ENCODE measurements at regions not wholly inside any gene's neighbourhood (a gene's known extent, or its start where the extent isn't known, plus 50 kb on each side); places are given as distances from the start of the nearest gene placed in this dataset.

GRCh38 chr18:22628795-22629510 is 211.2 kb upstream of the CTAGE1 start:
- DNase-seq: no peak

- no peak for DNase-seq
Observed at GRCh38 chr18:22630980-22631379, 213.3 kb upstream of the CTAGE1 start.

- no peak for DNase-seq
Observed at GRCh38 chr18:22632191-22632590, 214.5 kb upstream of the CTAGE1 start.

- DNase-seq: no peak
Observed at GRCh38 chr18:22634464-22634863, 216.7 kb upstream of the CTAGE1 start.

- DNase-seq: no peak
Observed at GRCh38 chr18:22637787-22638186, 220.1 kb upstream of the CTAGE1 start.

- no peak for DNase-seq
Observed at GRCh38 chr18:22639026-22639463, 221.3 kb upstream of the CTAGE1 start.

GRCh38 chr18:22639561-22639960 is 221.8 kb upstream of the CTAGE1 start:
- no peak for DNase-seq

GRCh38 chr18:22640281-22640842 is 222.6 kb upstream of the CTAGE1 start:
- no peak for DNase-seq

GRCh38 chr18:22641958-22642357 is 224.2 kb upstream of the CTAGE1 start:
- no peak for DNase-seq

GRCh38 chr18:22643731-22644130 is 226.0 kb upstream of the CTAGE1 start:
- DNase-seq: no peak

- DNase-seq: no peak
Observed at GRCh38 chr18:22650247-22650646, 232.5 kb upstream of the CTAGE1 start.

GRCh38 chr18:22657619-22658018 is 239.9 kb upstream of the CTAGE1 start:
- DNase-seq: no peak

GRCh38 chr18:22658318-22658717 is 240.6 kb upstream of the CTAGE1 start:
- DNase-seq: no peak

- no peak for DNase-seq
Observed at GRCh38 chr18:22663378-22663777, 245.7 kb upstream of the CTAGE1 start.

- DNase-seq: no peak
Observed at GRCh38 chr18:22666411-22666940, 248.8 kb upstream of the CTAGE1 start.

GRCh38 chr18:22667156-22667555 is 249.4 kb upstream of the CTAGE1 start:
- no peak for DNase-seq

GRCh38 chr18:22667616-22668422 is 250.1 kb upstream of the CTAGE1 start:
- no peak for DNase-seq

GRCh38 chr18:22668496-22668895 is 250.8 kb upstream of the CTAGE1 start:
- DNase-seq: no peak

- no peak for DNase-seq
Observed at GRCh38 chr18:22670914-22671313, 253.2 kb upstream of the CTAGE1 start.

- no peak for DNase-seq
Observed at GRCh38 chr18:22673182-22673862, 255.6 kb upstream of the CTAGE1 start.

- no peak for DNase-seq
Observed at GRCh38 chr18:22674272-22674671, 256.6 kb upstream of the CTAGE1 start.

- DNase-seq: no peak
Observed at GRCh38 chr18:22675006-22675405, 257.3 kb upstream of the CTAGE1 start.

GRCh38 chr18:22676423-22676822 is 256.7 kb upstream of the RBBP8 start:
- no peak for DNase-seq

Measured in NCI-H1048 (cell line).